Ectodermal cell (in vitro differentiated cells): ENCODE measurements at regions not wholly inside any gene's neighbourhood (a gene's known extent, or its start where the extent isn't known, plus 50 kb on each side); places are given as distances from the start of the nearest gene placed in this dataset.
"Not testable (repeated sequence)": the region's sequence is repeated elsewhere in the genome, so short reads cannot be mapped to it uniquely, and the experiment has no call there.

Source experiments
- H3K27ac ChIP-seq: 2 replicates; pipeline ENCODE4 v1.7.0; 2013; ENCODE audit warnings: mild to moderate bottlenecking, low read depth, low read length; ENCODE audit not compliant: insufficient read depth, poor library complexity, severe bottlenecking
- H3K27me3 ChIP-seq: 2 replicates; pipeline ENCODE4 v1.7.0; 2013; ENCODE audit warnings: mild to moderate bottlenecking, low read length; ENCODE audit not compliant: insufficient read depth, control insufficient read depth, poor library complexity, severe bottlenecking
- H3K36me3 ChIP-seq: one replicate; pipeline ENCODE4 v1.7.0; 2013; ENCODE audit warnings: low read length; ENCODE audit not compliant: control insufficient read depth, insufficient read depth
- H3K4me1 ChIP-seq: one replicate; pipeline ENCODE4 v1.7.0; 2013; ENCODE audit warnings: low read length; ENCODE audit not compliant: control insufficient read depth, insufficient read depth
- H3K4me3 ChIP-seq: 2 replicates; pipeline ENCODE4 v1.7.0; 2013; ENCODE audit warnings: low read depth, low read length, control low read depth; ENCODE audit not compliant: insufficient read depth
- H3K9me3 ChIP-seq: 2 replicates; pipeline ENCODE4 v1.7.0; 2013; ENCODE audit warnings: mild to moderate bottlenecking, low read length, moderate library complexity; ENCODE audit not compliant: control insufficient read depth
- WGBS, 2 experiments: methylation state at CpG; one replicate each; pipeline ENCODE4 v1.1.7; 2013; ENCODE audit warnings: missing lambda C conversion rate in 2 of 2; 5-methylcytosine and 5-hydroxymethylcytosine counted together

- no peak overlapping the region for H3K27ac ChIP-seq
- no peaks in the 10 kb centered on the region for H3K27me3 ChIP-seq
- no peaks in the 10 kb centered on the region for H3K4me1 ChIP-seq
- no peaks in the 10 kb centered on the region for H3K9me3 ChIP-seq
- 61 to 72% methylated on average over 2 of the region's 2 CpGs for WGBS, 2 experiments
- no peak overlapping the region for H3K4me3 ChIP-seq
- H3K36me3 ChIP-seq, result no peaks in the 10 kb centered on the region
Observed at GRCh38 chr10:64159910-64160872, 639.0 kb downstream of the REEP3 start.

DNA sequence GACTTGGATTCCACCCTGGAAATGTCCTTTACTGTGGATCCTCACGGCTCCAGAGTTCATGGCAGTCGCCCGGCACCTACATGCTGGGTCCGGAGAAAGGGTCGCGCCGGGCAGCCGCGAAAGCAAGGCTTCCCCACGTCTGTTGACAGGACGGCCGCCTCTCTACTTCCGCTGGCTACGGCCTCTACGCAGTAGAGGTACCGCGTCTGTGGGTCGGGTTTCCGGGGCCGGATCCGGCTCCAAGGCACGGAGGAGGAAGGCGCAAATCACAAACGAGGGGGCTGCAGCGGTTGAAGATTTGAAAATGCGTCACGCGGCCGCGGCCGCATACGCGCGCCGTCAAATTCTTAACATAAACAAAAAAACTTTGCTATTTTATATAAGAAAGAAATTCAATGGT lies 649.6 kb downstream of the REEP3 start:
- no peaks in the 10 kb centered on the region for H3K4me1 ChIP-seq
- no peak overlapping the region for H3K4me3 ChIP-seq
- 95% methylated on average over 24 to 27 of the region's 35 CpGs for WGBS, 2 experiments
- no peaks in the 10 kb centered on the region for H3K36me3 ChIP-seq
- no peak overlapping the region for H3K27ac ChIP-seq
- no peaks in the 10 kb centered on the region for H3K27me3 ChIP-seq
- H3K9me3 ChIP-seq, result no peaks in the 10 kb centered on the region

- Histone ChIP-seq H3K9me3 (no peaks in the 10 kb centered on the region), H3K36me3 (no peaks in the 10 kb centered on the region), H3K4me3 (no peak overlapping the region), H3K27ac (no peak overlapping the region), H3K4me1 (no peaks in the 10 kb centered on the region), H3K27me3 (no peaks in the 10 kb centered on the region)
Observed at GRCh38 chr10:64173826-64174225, 652.6 kb downstream of the REEP3 start.

DNA sequence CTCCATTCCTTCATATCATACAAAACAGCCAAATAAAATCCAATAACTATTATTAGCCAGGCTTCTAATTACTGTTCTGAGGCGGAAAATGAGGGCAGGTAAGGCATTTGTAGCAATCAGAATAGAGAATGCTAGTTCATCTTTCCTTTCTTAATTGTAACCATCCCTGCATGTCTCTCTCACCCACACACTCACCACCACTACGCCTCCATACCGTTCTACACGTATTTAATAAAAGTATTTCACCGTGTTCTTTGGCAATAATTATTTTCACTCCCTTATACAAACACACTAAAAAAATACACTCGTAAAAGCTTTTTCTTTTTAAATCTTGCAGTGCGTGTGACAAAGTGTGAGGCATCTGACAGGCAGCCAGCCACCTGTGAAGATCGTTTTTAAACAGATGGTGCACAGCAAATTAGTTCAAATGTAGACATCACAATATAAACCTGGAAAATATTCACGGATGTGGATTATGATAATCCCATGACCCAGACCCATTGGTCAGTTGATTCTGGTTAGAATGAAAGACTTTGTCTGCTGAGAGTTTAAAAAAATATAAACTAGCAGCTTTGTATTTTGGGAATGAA lies 653.6 kb downstream of the REEP3 start:
- H3K4me1 ChIP-seq, result no peaks in the 10 kb centered on the region
- H3K27me3 ChIP-seq, result no peaks in the 10 kb centered on the region
- no peaks in the 10 kb centered on the region for H3K36me3 ChIP-seq
- no peak overlapping the region for H3K4me3 ChIP-seq
- WGBS, 2 experiments, result 90 to 92% methylated on average over 9 of the region's 9 CpGs
- no peak overlapping the region for H3K27ac ChIP-seq
- H3K9me3 ChIP-seq, result no peaks in the 10 kb centered on the region

- Histone ChIP-seq H3K4me1 (no peaks in the 10 kb centered on the region), H3K36me3 (no peaks in the 10 kb centered on the region), H3K27ac (no peak overlapping the region), H3K4me3 (no peak overlapping the region), H3K9me3 (no peaks in the 10 kb centered on the region), H3K27me3 (no peaks in the 10 kb centered on the region)
- WGBS, 2 experiments, result 89 to 91% methylated on average over 4 of the region's 4 CpGs
Observed at GRCh38 chr10:64175271-64175962, 654.2 kb downstream of the REEP3 start.

- Histone ChIP-seq H3K4me1 (peaks cover 3% of the 10 kb centered on the region), H3K27ac (no peak overlapping the region), H3K4me3 (no peak overlapping the region), H3K9me3 (no peaks in the 10 kb centered on the region), H3K27me3 (no peaks in the 10 kb centered on the region), H3K36me3 (no peaks in the 10 kb centered on the region)
Observed at GRCh38 chr10:64182671-64183070, 661.5 kb downstream of the REEP3 start.

- no peaks in the 10 kb centered on the region for H3K4me1 ChIP-seq
- H3K27me3 ChIP-seq, result no peaks in the 10 kb centered on the region
- no peaks in the 10 kb centered on the region for H3K36me3 ChIP-seq
- 86 to 87% methylated on average over 3 of the region's 3 CpGs for WGBS, 2 experiments
- no peak overlapping the region for H3K27ac ChIP-seq
- H3K9me3 ChIP-seq, result no peaks in the 10 kb centered on the region
- H3K4me3 ChIP-seq, result no peak overlapping the region
Observed at GRCh38 chr10:64191286-64191685, 670.1 kb downstream of the REEP3 start.

DNA sequence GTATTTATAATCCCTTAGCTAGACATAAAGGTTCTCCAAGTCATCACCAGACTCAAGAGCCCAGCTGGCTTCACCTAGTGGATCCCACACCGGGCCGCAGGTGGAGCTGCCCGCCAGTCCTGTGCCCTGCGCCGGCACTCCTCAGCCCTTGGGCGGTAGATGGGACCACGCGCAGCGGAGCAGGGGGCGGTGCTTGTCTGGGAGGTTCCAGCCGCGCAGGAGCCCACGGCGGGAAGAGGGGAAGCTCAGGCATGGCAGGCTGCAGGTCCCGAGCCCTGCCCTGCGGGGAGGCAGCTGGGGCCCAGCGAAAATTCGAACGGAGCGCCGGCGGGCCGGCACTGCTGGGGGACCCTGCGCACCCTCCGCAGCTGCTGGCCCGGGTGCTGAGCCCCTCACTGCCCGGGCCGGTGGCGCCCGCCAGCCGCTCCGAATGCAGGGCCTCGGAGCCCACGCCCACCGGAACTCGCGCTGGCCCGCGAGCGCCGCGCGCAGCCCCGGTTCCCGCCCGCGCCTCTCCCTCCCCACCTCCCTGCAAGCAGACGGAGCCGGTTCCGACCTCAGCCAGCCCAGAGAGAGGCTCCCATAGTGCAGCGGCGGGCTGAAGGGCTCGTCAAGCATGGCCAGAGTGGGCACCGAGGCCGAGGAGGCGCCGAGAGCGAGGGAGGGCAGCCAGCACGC lies 675.6 kb downstream of the REEP3 start:
- no peaks in the 10 kb centered on the region for H3K9me3 ChIP-seq
- H3K36me3 ChIP-seq, result no peaks in the 10 kb centered on the region
- H3K4me3 ChIP-seq, result no peak overlapping the region
- no peaks in the 10 kb centered on the region for H3K27me3 ChIP-seq
- H3K4me1 ChIP-seq, result no peaks in the 10 kb centered on the region
- WGBS, 2 experiments, result 95 to 96% methylated on average over 59 of the region's 59 CpGs
- no peak overlapping the region for H3K27ac ChIP-seq

- H3K27me3 ChIP-seq, result no peaks in the 10 kb centered on the region
- no peak overlapping the region for H3K27ac ChIP-seq
- WGBS, 2 experiments, result 85% methylated on average over 2 of the region's 2 CpGs; no CpG with 5 or more reads in 1 of the 2 experiments
- no peak overlapping the region for H3K4me3 ChIP-seq
- no peaks in the 10 kb centered on the region for H3K9me3 ChIP-seq
- no peaks in the 10 kb centered on the region for H3K4me1 ChIP-seq
- H3K36me3 ChIP-seq, result no peaks in the 10 kb centered on the region
Observed at GRCh38 chr10:64201936-64202335, 680.7 kb downstream of the REEP3 start.

- H3K9me3 ChIP-seq, H3K36me3 ChIP-seq, H3K4me3 ChIP-seq, H3K27me3 ChIP-seq, H3K27ac ChIP-seq, H3K4me1 ChIP-seq: not testable (repeated sequence)
- 93 to 97% methylated on average over 7 of the region's 7 CpGs for WGBS, 2 experiments
Observed at GRCh38 chr10:64204504-64204903, 683.3 kb downstream of the REEP3 start.
